NCI-H2107 treated with DMSO at 0.1 percent for 48 hours (cell line): ENCODE measurements at regions not wholly inside any gene's neighbourhood (a gene's known extent, or its start where the extent isn't known, plus 50 kb on each side); places are given as distances from the start of the nearest gene placed in this dataset.

Experiments used
- DNase-seq: peaks from one replicate; lab custom pipeline; 2025; ENCODE audit not compliant: unreplicated experiment; lab: John Stamatoyannopoulos, UW

DNA sequence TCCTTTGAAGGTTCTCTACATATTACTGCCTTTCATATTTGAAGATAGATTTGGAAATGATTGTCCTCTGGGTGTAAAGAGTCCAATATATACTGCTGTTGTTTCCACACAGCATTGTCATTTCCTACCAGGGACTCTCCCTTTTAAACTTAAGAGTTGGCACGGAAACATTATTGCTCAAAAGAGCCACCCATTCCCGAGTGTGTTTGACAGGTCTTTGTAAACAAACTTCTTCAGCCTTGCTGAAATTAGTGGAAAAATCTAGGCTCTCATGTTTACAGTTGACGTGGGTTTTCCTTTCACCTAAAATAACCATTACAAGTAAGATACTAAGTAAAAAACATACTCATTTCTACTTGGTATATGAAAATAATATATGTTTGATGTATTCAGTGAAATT is 111.4 kb upstream of the LIMCH1 start:
- no peak for DNase-seq

GRCh38 chr4:41427306-41427882 is 110.6 kb upstream of the LIMCH1 start:
- no peak for DNase-seq

- DNase-seq: no peak
Observed at GRCh38 chr4:41427931-41428600, 109.9 kb upstream of the LIMCH1 start.

DNA sequence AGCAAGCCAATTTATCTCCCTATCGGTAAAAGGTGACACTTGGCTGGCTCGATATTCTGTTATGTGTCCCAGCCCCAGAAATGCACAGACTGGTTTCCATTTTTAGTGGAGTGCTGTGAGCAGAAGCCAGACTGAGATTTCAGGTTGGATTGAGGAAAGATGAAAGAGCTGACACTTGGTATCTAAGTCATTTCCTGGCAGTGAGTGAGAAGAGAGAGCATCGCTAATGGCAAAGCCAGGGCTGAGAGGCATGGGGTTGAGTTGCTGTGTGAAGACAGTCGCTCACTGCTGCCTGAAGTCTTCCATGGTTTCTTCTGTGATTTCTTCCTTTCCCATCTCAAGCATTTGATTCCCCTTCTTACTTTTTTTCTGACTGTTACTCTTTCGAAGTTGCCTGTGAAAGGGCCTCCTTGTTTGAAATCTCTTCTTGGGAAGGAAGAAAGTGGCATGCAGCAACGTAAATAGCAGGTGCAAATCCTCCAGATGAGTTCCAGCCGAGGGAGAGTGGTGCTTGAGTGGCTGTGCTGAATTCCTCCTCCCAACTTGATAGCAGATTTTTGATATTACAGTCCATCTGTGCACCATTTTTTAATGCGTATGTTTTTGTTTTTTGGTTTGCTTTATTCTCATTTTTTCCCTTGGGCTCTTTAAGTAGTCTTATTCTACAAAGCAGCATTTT is 109.2 kb upstream of the LIMCH1 start:
- DNase-seq: no peak

DNA sequence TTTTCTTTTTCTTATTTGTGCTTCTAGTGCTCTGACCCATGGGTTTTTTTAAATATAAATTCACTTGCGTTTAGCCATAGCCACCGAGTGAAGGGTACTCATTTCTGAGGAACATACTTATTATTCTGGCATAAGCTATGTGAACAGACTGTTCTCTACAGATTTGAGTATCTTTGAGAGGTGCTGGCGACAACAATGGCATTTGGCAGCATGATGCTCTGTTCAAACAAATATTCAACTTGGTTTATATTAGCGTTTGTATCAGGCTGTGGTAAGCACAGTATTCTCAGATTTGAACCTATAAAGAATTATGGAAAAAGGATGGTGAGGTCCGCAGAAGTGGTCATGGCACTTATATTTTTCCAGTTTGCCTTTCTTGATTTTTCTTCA is 108.7 kb upstream of the LIMCH1 start:
- no peak for DNase-seq

- no peak for DNase-seq
Observed at GRCh38 chr4:41430792-41431191, 107.2 kb upstream of the LIMCH1 start.

- no peak for DNase-seq
Observed at GRCh38 chr4:41431276-41431675, 106.7 kb upstream of the LIMCH1 start.

DNA sequence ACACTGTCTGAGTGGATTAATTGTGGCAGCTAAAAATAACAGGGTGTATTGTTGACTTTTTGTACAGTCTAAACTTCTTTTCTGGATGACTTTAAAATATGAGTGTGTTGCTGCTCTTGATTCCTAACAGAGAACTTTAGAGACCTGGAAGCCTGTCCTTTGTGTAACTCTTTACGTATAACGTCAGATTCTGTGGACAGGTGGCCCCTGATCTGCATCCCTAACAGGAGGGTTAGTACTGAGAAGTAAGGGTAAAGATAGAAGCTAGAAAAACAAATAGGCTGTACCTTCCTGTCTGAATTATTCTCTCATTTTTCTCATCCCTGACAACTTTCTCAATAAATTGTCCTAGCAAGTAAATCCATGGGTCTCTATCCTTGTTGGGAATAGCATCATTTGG is 105.7 kb upstream of the LIMCH1 start:
- no peak for DNase-seq

DNA sequence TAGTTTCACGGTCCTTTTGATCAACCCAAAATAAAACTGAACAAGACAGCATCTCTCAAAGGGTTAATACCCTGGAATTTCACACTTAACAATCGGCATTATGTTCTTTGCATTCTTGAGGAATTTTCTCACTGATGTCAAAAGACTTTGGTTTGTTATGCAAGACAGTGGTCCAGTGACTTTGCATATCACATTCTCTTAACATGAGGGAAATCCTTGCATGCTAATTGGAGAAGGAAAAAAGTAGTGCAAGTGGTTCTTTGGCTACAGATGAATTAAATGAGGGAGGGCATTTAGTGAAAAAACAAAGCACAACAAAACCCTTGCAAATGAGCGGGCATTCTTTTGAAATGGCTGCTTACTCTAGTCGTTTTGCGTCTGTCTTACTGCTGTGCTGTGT is 105.1 kb upstream of the LIMCH1 start:
- DNase-seq: no peak

DNA sequence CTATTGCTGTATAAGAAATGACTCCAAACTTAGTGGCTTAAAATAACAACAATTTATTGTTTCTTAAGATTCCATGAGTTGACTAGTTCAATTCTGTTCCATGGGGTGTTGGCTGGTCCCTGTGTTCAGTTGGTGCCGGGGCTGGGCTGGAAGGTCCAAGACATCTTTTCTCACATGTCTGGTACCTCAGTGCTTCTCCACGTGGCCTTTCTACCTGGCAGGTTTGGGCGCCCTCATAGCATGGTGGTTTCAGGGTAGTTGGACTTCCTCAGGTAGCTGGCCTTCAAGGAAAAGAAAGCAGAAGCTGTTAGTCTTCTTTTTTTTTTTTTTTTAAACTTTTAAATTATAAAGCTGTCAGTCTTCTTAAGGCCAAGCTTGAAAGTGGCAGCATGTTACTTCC is 104.6 kb upstream of the LIMCH1 start:
- DNase-seq: no peak

- no peak for DNase-seq
Observed at GRCh38 chr4:41435510-41435909, 102.4 kb upstream of the LIMCH1 start.

DNA sequence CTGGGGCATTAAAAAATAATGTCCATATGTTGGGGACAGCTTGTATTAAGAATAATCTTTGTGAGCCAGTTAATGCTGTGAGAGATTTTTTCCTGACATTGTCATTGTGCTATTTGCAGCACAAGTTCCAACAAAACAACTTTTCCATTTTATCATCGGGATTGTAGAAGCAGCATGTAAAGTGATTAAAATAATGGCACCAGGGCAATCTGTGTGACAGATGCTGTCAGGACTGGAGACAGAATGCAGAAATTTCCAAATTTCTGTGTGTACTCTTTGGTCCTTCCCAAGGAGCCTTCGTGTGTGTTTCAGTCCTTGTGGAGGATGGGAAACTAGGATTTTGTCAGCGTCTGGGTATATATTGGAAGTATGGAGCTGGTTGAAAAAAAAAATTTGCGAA is 101.5 kb upstream of the LIMCH1 start:
- no peak for DNase-seq

- no peak for DNase-seq
Observed at GRCh38 chr4:41437111-41437536, 100.8 kb upstream of the LIMCH1 start.

- DNase-seq: no peak
Observed at GRCh38 chr4:41438931-41439297, 99.0 kb upstream of the LIMCH1 start.

- DNase-seq: no peak
Observed at GRCh38 chr4:41442810-41443209, 95.1 kb upstream of the LIMCH1 start.

GRCh38 chr4:41443340-41444079 is 94.4 kb upstream of the LIMCH1 start:
- no peak for DNase-seq

- DNase-seq: no peak
Observed at GRCh38 chr4:41446391-41446790, 91.6 kb upstream of the LIMCH1 start.

DNA sequence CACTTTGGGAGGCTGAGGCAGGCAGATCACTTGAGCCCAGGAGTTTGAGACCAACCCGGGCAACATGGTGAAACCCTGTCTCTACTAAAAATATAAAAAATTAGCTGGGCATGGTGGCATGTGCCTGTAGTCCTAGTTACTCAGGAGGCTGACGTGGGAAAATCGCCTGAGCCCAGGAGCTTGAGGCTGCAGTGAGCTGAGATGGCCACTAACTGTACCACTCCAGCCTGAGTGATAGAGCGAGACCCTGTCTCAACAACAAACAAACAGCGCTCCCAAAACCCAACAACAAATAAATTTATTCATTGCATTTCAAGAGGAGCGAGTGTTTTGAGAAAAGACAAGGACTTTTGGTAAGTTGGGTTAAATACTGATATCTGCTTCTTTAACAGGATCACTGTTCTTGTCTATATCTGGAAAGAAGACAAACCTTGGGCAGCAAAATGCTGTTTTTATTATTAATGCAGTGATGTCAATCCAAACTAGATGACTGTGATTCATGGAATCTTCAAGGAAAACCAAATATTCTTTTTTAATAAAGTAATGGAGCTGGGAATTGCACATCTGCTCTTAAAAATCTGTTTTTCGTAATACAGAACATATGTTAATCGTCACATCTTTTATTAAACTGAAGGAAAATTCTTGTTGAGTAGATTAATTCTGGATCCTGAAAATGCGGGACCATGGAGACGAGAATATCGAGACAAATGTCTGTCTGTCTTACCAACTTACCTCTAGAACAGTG is 90.8 kb upstream of the LIMCH1 start:
- no peak for DNase-seq

DNA sequence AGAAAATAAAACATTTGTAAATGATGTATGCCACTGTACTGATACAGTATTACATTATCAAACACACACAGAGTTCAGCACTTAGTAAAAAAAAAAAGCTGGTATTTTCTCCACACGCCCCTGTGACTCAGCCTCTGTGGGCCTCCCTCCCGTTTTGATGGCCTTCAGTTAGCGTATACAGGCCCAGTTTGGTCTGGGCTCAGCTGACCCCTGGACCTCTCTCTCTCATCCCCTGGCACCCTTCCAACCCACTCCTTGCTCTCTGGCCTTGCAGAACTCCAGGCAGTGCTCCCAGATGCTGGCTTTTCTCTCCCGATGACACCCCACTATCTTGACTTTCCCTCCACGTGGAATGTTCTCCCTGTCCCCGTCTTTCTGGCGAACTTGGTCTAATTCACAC is 89.0 kb upstream of the LIMCH1 start:
- DNase-seq: no peak

GRCh38 chr4:41451961-41452360 is 86.0 kb upstream of the LIMCH1 start:
- DNase-seq: no peak

GRCh38 chr4:41452484-41453225 is 85.3 kb upstream of the LIMCH1 start:
- no peak for DNase-seq
